Sigmoid colon (tissue), 3 donors: ENCODE measurements at regions not wholly inside any gene's neighbourhood (a gene's known extent, or its start where the extent isn't known, plus 50 kb on each side); places are given as distances from the start of the nearest gene placed in this dataset.

Experiments used
- CTCF ChIP-seq, 4 experiments: fragments of 450-650 bp in 3 of 4; fragments of 200-600 bp in 1 of 4; IDR thresholded peaks; one replicate each; pipeline ENCODE4 v1.5.1; 2016 to 2019; ENCODE audit warnings: antibody characterized with exemption in 4 of 4, mild to moderate bottlenecking in 3 of 4, moderate library complexity in 2 of 4
- POLR2A ChIP-seq, 2 donors: fragments of 450-650 bp; IDR thresholded peaks; one replicate each; pipeline ENCODE4 v1.6.1; 2016; ENCODE audit warnings: antibody characterized with exemption in 2 of 2, mild to moderate bottlenecking in 2 of 2, moderate library complexity in 2 of 2

GRCh38 chr20:24753130-24753529 lies 195.9 kb upstream of the CST7 start:
- TF ChIP-seq POLR2A (IDR thresholded peaks at IDR 0.05), result no peak
- TF ChIP-seq CTCF (IDR thresholded peaks at IDR 0.05), result no peak
